ENCODE measurements at regions not wholly inside any gene's neighbourhood (a gene's known extent, or its start where the extent isn't known, plus 50 kb on each side); places are given as distances from the start of the nearest gene placed in this dataset.

DNA sequence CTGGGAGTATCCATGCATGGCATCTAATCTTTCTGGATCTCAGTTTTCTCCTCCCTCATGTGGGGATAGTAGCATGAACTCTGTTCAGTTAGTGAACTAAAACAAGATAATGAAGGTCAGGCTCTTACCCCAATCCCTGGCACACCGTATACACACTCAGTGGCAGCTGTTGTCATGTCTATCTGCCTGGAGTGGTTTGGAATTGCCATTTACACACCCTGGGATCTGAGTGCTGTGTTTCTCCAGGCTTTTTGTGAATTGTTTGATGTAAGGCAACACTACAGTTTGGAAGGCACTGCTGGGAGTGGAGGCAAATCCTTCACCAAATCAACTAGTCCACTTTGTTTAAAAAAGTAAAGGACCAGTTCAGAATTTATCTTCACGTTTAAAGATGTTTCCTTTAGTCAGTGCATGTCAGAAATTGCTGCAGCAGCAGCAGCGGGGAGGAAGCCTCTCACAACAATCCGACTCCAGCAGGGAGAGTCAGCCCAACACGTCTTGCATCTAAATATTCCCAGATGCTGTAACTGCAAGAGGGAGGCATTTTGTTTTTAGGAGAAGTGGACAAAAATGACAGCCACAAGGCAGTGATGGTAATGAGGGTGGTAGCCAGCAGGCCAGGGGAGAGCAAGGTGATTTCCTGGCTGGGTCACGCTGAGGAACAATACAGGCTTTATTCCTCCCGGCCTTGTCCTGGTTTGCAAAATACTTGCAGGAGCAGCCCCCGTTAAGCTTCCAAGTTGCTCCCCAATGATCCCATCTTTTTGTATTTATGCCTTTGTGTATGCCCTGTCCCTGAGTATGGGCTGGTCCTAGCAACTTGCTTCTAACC lies 128.5 kb upstream of the LRIG1 start:
- TF ChIP-seq CTCF (IDR thresholded peaks at IDR 0.05) (no peak), POLR2AphosphoS5 (IDR thresholded peaks at IDR 0.05) (no peak), EP300 (IDR thresholded peaks at IDR 0.05) (no peak)
